SK-N-MC (cell line): ENCODE measurements at regions not wholly inside any gene's neighbourhood (a gene's known extent, or its start where the extent isn't known, plus 50 kb on each side); places are given as distances from the start of the nearest gene placed in this dataset.

Source experiments
- EZH2 ChIP-seq: fragments of 200-600 bp; sonication (generic); IDR thresholded peaks from one replicate; pipeline ENCODE4 v1.6.1; 2017; ENCODE audit warnings: antibody characterized with exemption
- FOXP2 ChIP-seq: optimal IDR thresholded peaks from 2 replicates; pipeline ENCODE3; 2011; ENCODE audit warnings: mild to moderate bottlenecking, moderate library complexity; ENCODE audit not compliant: insufficient read depth; ENCODE audit errors: extremely low read length, control extremely low read depth
- POLR2AphosphoS5 ChIP-seq: IDR thresholded peaks from 2 replicates; pipeline ENCODE4 v1.6.1; 2012; ENCODE audit warnings: mild to moderate bottlenecking, low read depth, low read length, borderline replicate concordance

DNA sequence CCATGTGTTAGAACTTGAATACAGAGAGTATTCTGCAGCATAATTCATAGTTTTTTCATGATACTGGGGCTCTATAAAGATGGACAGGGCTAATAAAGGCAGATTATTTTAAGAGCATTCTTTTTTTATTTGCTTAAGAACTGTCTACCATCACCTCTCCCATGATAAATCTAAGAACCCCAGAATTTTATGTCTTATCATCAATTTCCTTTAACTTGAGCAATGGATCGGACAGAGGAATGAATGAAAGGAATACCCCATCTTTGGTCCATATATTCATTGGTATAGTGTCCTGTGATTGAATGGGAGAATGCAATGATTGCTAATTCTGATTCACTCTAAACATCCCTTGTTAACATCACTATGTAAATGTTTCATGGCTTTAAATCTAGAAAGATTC, 946.3 kb upstream of the LRRN3 start:
- TF ChIP-seq POLR2AphosphoS5 (no peak), EZH2 (no peak), FOXP2 (no peak)
